GM21717 (cell line): ENCODE measurements at regions not wholly inside any gene's neighbourhood (a gene's known extent, or its start where the extent isn't known, plus 50 kb on each side); places are given as distances from the start of the nearest gene placed in this dataset.
"Not testable (repeated sequence)": the region's sequence is repeated elsewhere in the genome, so short reads cannot be mapped to it uniquely, and the experiment has no call there.

Source experiments
- ATAC-seq: cut with Tn5 transposase; IDR thresholded peaks from one replicate; pipeline ENCODE4 v1.9.1; 2021; ENCODE audit warnings: mild to moderate bottlenecking, moderate library complexity; ENCODE audit not compliant: unreplicated experiment

- no peak for ATAC-seq
These were observed 98.2 kb upstream of the NIPBL start for GRCh38 chr5:36778336-36778735.

- not testable (repeated sequence) for ATAC-seq
These were observed 94.0 kb upstream of the NIPBL start for GRCh38 chr5:36782612-36783011.

GRCh38 chr5:36786448-36787012, 90.0 kb upstream of the NIPBL start:
- no peak for ATAC-seq

DNA sequence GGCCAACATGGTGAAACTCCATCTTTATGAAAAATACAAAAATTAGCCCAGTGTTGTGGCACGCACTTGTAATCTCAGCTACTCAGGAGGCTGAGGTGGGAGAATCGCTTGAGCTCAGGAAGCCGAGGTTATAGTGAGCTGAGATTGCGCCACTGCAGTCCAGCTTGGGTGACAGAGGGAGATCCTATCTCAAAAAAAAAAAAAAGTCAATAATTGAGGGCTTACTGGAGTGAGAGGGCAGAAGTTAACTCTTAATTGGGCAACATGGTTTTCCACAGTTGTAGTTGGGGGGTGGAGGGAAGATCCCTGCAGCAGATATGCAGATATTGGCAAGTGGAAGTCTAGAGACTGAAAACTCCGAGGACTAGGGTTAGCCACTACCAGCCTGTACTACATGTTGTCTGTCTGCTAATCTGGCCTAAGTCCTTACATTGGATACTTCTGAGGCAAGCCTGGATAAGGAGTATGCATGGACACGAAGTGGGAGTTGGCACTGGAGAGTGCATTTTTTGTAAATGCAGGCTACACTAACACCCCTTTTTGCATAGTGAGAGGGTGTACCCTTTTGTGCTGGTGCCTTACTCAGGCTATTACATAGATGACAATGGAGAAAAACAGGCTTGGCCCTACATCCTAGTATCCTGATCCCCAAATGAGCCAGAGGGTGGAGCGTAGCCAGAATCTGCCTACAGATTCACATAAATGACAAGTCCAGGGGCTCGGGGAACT, 89.0 kb upstream of the NIPBL start:
- no peak for ATAC-seq

GRCh38 chr5:36790847-36791246, 85.7 kb upstream of the NIPBL start:
- no peak for ATAC-seq

GRCh38 chr5:36792560-36793180, 83.9 kb upstream of the NIPBL start:
- ATAC-seq, result no peak

DNA sequence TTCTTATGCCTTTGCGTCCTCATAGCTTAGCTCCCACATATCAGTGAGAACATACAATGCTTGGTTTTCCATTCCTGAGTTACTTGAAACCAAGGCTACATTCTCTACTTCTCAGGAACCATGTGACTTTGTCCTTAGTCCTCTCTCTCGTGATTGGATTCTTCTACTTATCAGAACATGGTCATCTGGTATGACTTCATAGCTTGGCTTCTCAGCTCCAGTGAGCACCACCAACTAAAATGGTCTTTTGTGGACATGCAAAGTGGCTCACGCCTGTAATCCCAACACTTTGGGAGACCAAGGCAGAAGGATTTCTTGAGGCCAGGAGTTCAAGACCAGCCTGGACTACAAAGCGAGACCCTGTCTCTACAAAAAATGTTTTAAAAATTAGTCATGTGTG, 81.2 kb upstream of the NIPBL start:
- ATAC-seq, result no peak

DNA sequence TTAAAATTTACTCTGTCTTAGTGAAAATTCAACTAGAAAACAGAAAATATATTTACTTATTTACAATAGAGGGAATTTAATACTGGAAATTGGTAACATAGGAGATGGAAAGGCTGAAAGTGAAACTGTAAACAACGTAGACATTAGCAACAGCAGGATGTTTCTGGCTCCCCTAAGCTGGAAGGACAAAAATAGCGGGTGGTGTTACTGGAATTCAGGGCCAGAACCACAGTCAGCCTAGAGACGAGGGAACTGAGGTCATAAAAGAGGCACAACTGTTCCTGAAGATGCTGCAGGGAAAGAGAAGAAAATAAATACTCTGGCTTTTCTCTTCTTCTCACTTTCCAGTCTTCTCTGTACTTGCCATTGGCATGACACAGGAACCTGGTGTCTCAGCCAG, 80.4 kb upstream of the NIPBL start:
- no peak for ATAC-seq

GRCh38 chr5:36801523-36801922, 75.0 kb upstream of the NIPBL start:
- no peak for ATAC-seq

DNA sequence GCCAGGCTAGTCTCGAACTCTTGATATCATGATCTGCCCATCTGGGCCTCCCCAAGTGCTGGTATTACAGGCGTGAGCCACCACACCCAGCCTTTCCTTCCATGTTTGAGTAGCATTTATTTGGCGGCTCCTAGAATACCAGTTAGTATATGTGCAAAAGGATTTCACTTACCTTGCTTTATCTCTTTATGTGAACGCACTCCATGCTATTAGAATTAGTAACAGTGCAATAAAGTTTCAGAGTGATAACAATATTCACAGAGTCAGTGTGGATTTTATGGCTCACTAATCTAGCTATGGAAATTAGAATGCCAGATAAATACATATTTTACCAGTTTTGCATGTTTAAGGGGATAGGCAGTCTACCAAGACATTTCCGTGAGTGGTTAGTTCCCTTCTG, 74.4 kb upstream of the NIPBL start:
- no peak for ATAC-seq

DNA sequence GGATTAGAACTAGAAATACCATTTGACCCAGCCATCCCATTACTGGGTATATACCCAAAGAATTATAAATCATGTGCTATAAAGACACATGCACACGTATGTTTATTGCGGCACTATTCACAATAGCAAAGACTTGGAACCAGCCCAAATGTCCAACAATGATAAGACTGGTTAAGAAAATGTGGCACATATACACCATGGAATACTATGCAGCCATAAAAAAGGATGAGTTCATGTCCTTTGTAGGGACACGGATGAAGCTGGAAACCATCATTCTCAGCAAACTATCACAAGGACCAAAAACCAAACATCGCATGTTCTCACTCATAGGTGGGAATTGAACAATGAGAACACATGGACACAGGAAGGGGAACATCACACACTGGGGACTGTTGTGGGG, 63.3 kb upstream of the NIPBL start:
- ATAC-seq, result not testable (repeated sequence)

DNA sequence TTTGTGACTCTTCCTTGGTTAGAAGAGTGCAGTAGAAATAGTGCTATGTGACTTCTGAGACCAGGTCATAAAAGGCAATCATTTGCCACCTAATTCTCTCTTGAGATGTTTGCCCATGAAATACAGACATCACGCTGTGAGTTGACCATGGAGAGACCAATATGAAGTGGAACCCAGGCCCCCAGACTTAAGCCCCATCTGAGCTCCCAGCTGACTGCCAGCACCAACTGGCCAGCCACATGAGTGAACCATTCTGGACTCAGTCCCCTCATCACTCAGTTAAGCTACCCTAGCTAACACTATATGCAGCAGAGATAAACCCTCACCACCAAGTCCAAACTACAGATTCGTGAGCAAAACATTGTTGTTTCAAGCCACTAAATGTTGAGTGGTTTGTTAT, 60.7 kb upstream of the NIPBL start:
- ATAC-seq, result no peak

DNA sequence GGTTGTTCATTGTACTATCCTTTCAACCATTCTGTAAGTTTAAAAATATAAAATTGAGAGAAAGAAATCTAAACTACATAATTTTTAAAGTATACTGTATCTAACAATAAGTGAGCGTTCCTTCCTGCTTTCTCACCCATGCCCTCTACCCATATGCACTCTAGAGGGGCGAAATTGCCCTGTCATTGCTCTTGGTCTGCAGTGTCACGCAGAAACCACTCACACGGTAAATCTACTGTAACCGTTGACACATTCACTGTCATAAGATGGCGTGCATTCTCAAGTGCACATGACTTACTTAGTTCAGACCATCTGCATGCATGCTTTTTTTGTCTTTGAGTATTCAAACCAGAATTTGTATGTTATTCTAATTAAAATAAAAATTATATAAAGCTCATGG, 55.7 kb upstream of the NIPBL start:
- no peak for ATAC-seq

GRCh38 chr5:36826694-36827093, 49.9 kb upstream of the NIPBL start:
- no peak for ATAC-seq
